Upper lobe of left lung (tissue), 6 donors: ENCODE measurements at regions not wholly inside any gene's neighbourhood (a gene's known extent, or its start where the extent isn't known, plus 50 kb on each side); places are given as distances from the start of the nearest gene placed in this dataset.

Experiments used
- ATAC-seq, 2 donors: fragments of 200-7000 bp; cut with Tn5 transposase; one replicate each; pipeline ENCODE4 v1.9.1; 2022; ENCODE audit warnings: mild to moderate bottlenecking in 2 of 2, moderate library complexity in 2 of 2; ENCODE audit not compliant: low FRiP score in 2 of 2
- DNase-seq, 2 donors: peaks; one replicate each; pipeline ENCODE4 v3.0.0-alpha.2; 2019 to 2020
- H3K27ac ChIP-seq, 4 donors: fragments of 200-600 bp; sonication (generic); one replicate each; pipeline ENCODE4 v1.5.1; 2016 to 2019
- H3K27me3 ChIP-seq, 4 donors: fragments of 200-600 bp; sonication (generic); one replicate each; pipeline ENCODE4 v1.5.1; 2017 to 2019
- H3K36me3 ChIP-seq, 4 donors: fragments of 200-600 bp; sonication (generic); one replicate each; pipeline ENCODE4 v1.5.1; 2016 to 2019
- H3K4me1 ChIP-seq, 4 donors: fragments of 200-600 bp; sonication (generic); one replicate each; pipeline ENCODE4 v1.5.1; 2018 to 2019
- H3K4me3 ChIP-seq, 4 donors: fragments of 200-600 bp; sonication (generic); one replicate each; pipeline ENCODE4 v1.5.1; 2017 to 2019; ENCODE audit warnings: mild to moderate bottlenecking in 2 of 4, moderate library complexity in 1 of 4
- H3K9me3 ChIP-seq, 4 donors: fragments of 200-600 bp; sonication (generic); one replicate each; pipeline ENCODE4 v1.5.1; 2018 to 2019
- EP300 ChIP-seq, 4 donors: sonication (generic); formaldehyde crosslinking; IDR thresholded peaks; one replicate each; pipeline ENCODE4 v1.5.1; 2017; ENCODE audit warnings: antibody characterized with exemption in 4 of 4, control low read depth in 2 of 4
- POLR2A ChIP-seq, 4 donors: fragments of 450-650 bp; IDR thresholded peaks; one replicate each; pipeline ENCODE4 v1.5.1; 2016 to 2017; ENCODE audit warnings: antibody characterized with exemption in 4 of 4, mild to moderate bottlenecking in 2 of 4
- POLR2AphosphoS5 ChIP-seq, 2 donors: sonication (generic); formaldehyde crosslinking; IDR thresholded peaks; one replicate each; pipeline ENCODE4 v1.5.1; 2017; ENCODE audit warnings: antibody characterized with exemption in 2 of 2
- WGBS, 2 donors: methylation state at CpG; one replicate each; pipeline ENCODE4 v1.1.5; 2017 to 2018; 5-methylcytosine and 5-hydroxymethylcytosine counted together
- TF ChIP-seq, protein P1 (sequence below), 6 experiments: fragments of 450-650 bp in 4 of 6; fragments of 200-600 bp in 2 of 6; sonication (generic) in 2 of 6; IDR thresholded peaks; one replicate each; pipeline ENCODE4 v1.5.1; 2016 to 2019; ENCODE audit warnings: antibody characterized with exemption in 6 of 6
- donor health status: DM: no; HTN: no; CAD: no; lungs with moderate emphysema.
- donor health status: DM: no; HTN: yes; CAD: no; lungs with severe emphysema.

DNA sequence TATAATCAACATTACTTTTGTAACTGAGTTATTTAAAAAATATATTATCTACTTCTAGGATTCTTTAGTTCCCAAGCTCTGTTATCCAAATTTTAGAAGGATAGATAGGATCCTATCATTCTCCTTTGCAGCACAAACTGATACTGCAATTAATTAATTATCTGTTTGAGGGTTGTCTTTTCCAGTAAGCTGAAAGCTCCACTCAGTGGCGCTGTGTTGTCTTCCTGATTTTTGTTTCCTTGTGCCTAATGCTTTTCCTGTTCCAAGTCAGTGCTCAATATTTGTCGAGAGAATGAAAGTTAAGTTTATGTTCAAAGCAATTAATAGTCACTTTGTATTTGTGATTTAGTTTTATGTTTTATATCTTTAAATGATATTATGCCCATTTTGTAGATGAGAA, 107.4 kb upstream of the ANK2 start:
- WGBS, 2 donors = 60 to 65% methylated on average over 2 of the region's 2 CpGs
- TF ChIP-seq EP300 (IDR thresholded peaks at IDR 0.05) (no peak), POLR2AphosphoS5 (IDR thresholded peaks at IDR 0.05) (no peak), POLR2A (IDR thresholded peaks at IDR 0.05) (no peak)
- TF ChIP-seq, protein P1, sequence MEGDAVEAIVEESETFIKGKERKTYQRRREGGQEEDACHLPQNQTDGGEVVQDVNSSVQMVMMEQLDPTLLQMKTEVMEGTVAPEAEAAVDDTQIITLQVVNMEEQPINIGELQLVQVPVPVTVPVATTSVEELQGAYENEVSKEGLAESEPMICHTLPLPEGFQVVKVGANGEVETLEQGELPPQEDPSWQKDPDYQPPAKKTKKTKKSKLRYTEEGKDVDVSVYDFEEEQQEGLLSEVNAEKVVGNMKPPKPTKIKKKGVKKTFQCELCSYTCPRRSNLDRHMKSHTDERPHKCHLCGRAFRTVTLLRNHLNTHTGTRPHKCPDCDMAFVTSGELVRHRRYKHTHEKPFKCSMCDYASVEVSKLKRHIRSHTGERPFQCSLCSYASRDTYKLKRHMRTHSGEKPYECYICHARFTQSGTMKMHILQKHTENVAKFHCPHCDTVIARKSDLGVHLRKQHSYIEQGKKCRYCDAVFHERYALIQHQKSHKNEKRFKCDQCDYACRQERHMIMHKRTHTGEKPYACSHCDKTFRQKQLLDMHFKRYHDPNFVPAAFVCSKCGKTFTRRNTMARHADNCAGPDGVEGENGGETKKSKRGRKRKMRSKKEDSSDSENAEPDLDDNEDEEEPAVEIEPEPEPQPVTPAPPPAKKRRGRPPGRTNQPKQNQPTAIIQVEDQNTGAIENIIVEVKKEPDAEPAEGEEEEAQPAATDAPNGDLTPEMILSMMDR (IDR thresholded peaks at IDR 0.05) = no peak
- Histone ChIP-seq H3K4me1 (no peaks in the 10 kb centered on the region), H3K27me3 (no peaks in the 10 kb centered on the region), H3K9me3 (no peaks in the 10 kb centered on the region), H3K36me3 (no peaks in the 10 kb centered on the region), H3K27ac (no peak overlapping the region), H3K4me3 (no peak overlapping the region)
- ATAC-seq (no peak), DNase-seq (no peak)

DNA sequence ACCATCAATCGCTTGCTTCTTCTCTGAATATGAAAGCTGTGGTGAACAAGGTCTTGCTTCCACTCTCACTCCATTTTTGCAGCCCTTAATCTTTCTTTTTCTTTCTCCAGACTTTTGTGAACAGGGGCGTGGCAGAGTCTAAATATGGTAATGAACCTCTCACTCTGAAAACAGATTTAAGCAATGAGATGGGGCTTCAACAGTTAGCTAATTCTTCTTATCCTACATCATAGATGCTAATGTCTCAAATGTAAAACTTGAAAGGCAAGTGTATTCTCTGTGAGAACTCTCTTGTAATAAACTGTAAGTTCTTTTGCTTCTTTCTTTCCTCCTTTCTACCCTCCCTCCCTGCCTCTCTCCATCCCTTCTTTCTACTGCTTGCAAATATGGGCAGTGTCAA, 106.5 kb upstream of the ANK2 start:
- Histone ChIP-seq H3K36me3 (no peaks in the 10 kb centered on the region), H3K4me3 (no peak overlapping the region), H3K27ac (no peak overlapping the region), H3K9me3 (no peaks in the 10 kb centered on the region), H3K4me1 (no peaks in the 10 kb centered on the region), H3K27me3 (no peaks in the 10 kb centered on the region)
- ATAC-seq (no peak), DNase-seq (no peak)
- WGBS, 2 donors = 80% methylated on average over 2 of the region's 2 CpGs
- no peak for TF ChIP-seq POLR2A (IDR thresholded peaks at IDR 0.05)
- TF ChIP-seq POLR2AphosphoS5 (IDR thresholded peaks at IDR 0.05) = no peak
- no peak for TF ChIP-seq EP300 (IDR thresholded peaks at IDR 0.05)
- TF ChIP-seq, protein P1 (IDR thresholded peaks at IDR 0.05) = no peak

DNA sequence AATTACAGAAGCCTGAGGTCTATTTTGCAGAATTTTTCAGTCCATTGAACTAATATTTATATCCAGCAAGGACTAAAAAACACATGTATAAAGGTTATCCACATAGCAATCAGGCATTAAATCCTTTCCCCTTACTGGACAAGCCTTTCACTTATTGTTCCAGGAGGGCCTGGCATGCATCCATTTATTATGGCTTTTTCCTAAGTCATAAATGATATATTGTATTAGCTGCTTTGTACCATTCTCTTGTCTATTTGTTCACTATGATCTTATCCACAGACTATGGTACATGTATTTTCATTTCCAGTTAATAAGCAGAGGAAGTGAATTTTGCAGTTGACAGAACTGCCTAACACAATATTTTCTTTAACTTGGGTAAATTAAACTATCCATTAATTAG, 105.4 kb upstream of the ANK2 start:
- ATAC-seq (no peak), DNase-seq (no peak)
- no peaks in the 10 kb centered on the region for H3K36me3 ChIP-seq
- no peaks in the 10 kb centered on the region for H3K27me3 ChIP-seq
- H3K9me3 ChIP-seq = no peaks in the 10 kb centered on the region
- H3K27ac ChIP-seq = no peak overlapping the region
- H3K4me1 ChIP-seq = no peaks in the 10 kb centered on the region
- TF ChIP-seq, protein P1 (IDR thresholded peaks at IDR 0.05) = no peak
- TF ChIP-seq EP300 (IDR thresholded peaks at IDR 0.05) = no peak
- no peak for TF ChIP-seq POLR2A (IDR thresholded peaks at IDR 0.05)
- no peak for TF ChIP-seq POLR2AphosphoS5 (IDR thresholded peaks at IDR 0.05)
- no peak overlapping the region for H3K4me3 ChIP-seq

DNA sequence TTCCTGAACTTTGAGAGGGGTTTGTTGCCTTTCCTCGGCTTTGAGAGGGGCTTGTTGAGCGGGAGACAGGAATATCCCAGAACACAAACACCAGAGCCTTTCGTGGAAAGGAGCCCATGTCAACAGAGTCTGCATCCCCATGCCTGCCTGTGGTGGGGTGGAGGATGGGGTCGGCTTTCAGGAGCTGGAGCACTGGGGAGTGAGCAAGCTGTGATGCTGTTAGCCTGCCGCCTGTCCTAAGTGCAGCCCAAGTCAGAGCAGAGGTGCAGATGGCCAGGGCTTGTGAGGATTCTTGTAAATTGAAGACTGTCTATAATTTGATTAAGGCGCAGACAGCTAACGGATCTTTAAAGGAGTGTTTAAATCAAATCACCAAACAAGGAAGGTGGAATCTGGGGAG, 103.3 kb upstream of the ANK2 start:
- no peak for ATAC-seq
- Histone ChIP-seq H3K4me3 (no peak overlapping the region), H3K4me1 (no peaks in the 10 kb centered on the region), H3K27me3 (no peaks in the 10 kb centered on the region), H3K36me3 (no peaks in the 10 kb centered on the region), H3K27ac (no peak overlapping the region), H3K9me3 (no peaks in the 10 kb centered on the region)
- TF ChIP-seq POLR2AphosphoS5 (IDR thresholded peaks at IDR 0.05) = no peak
- TF ChIP-seq, protein P1 (IDR thresholded peaks at IDR 0.05) = no peak
- no peak for TF ChIP-seq EP300 (IDR thresholded peaks at IDR 0.05)
- TF ChIP-seq POLR2A (IDR thresholded peaks at IDR 0.05) = no peak
- DNase-seq = no peak
- WGBS, 2 donors = 61 to 74% methylated on average over 7 of the region's 7 CpGs

DNA sequence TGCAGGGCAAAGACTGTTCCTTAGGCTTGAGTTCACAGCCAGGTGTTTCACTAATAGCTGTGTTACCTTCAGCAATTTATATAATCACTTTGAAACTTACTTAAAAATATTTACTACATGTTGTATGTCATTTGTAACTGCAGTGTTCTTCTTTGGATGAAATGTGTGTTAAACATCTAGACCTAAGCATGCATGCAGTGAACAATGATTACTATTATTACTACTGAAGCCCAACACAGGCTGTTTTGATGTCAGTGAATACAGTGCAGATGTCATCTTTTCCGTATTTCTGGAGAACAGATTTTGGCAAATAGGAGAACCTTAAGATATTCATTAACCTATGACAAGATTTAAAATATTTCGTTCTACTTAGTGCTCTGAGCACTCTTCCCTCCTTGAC, 101.8 kb upstream of the ANK2 start:
- TF ChIP-seq POLR2A (IDR thresholded peaks at IDR 0.05) (no peak), POLR2AphosphoS5 (IDR thresholded peaks at IDR 0.05) (no peak), EP300 (IDR thresholded peaks at IDR 0.05) (no peak)
- TF ChIP-seq, protein P1 (IDR thresholded peaks at IDR 0.05) = no peak
- Histone ChIP-seq H3K27me3 (no peaks in the 10 kb centered on the region), H3K9me3 (no peaks in the 10 kb centered on the region), H3K27ac (no peak overlapping the region), H3K4me3 (no peak overlapping the region), H3K36me3 (no peaks in the 10 kb centered on the region), H3K4me1 (no peaks in the 10 kb centered on the region)
- ATAC-seq (no peak), DNase-seq (no peak)
- WGBS, 2 donors = 85 to 86% methylated on average over 2 of the region's 2 CpGs
